A549 (cell line): ENCODE measurements at regions not wholly inside any gene's neighbourhood (a gene's known extent, or its start where the extent isn't known, plus 50 kb on each side); places are given as distances from the start of the nearest gene placed in this dataset.

Source experiments
- ATAC-seq, 2 experiments: fragments of 200-7000 bp in 1 of 2; fragments of >200 bp in 1 of 2; cut with Nextera tagmentation in 1 of 2; cut with Tn5 transposase in 1 of 2; 3 replicates each; pipeline versions ENCODE4 v1.8.0 to v1.9.1; 2018 to 2020; ENCODE audit warnings: mild to moderate bottlenecking in 1 of 2, moderate library complexity in 1 of 2
- CTCF ChIA-PET: fragments of 300-600 bp; sonication (Branson Sonifier 250); formaldehyde crosslinking; extraction: SDS; loops from one replicate; lab custom pipeline; 2021; ENCODE audit warnings: antibody characterized with exemption, inconsistent platforms; lab: Yijun Ruan, JAX
- POLR2A ChIA-PET: fragments of 350-600 bp; formaldehyde crosslinking; extraction: SDS; loops from one replicate; lab custom pipeline; 2021; ENCODE audit warnings: antibody characterized with exemption, inconsistent platforms; lab: Yijun Ruan, JAX
- DNase-seq, 2 experiments: peaks; one replicate each; pipeline versions ENCODE4 v3.0.0 to v3.0.0-alpha.2; 2011 to 2016; ENCODE audit warnings: low read depth in 1 of 2, low spot score in 1 of 2
- FAIRE-seq: peaks from 2 replicates; lab custom pipeline; 2011; peaks lifted over from hg19 to GRCh38; lab: Jason Lieb, UNC
- H3K27ac ChIP-seq, 2 experiments: fragments of >200 bp; sonication (Bioruptor Twin); formaldehyde crosslinking; 3 replicates each; pipeline ENCODE4 v1.5.1; 2016 to 2017
- H3K4me1 ChIP-seq: fragments of >200 bp; sonication (Bioruptor Twin); formaldehyde crosslinking; 3 replicates; pipeline ENCODE4 v1.6.1; 2016
- H3K4me2 ChIP-seq: fragments of >200 bp; sonication (Bioruptor Twin); formaldehyde crosslinking; 3 replicates; pipeline ENCODE4 v1.6.1; 2016
- H3K4me3 ChIP-seq: fragments of >200 bp; sonication (Bioruptor Twin); formaldehyde crosslinking; 3 replicates; pipeline ENCODE4 v1.5.1; 2016
- H3K9me3 ChIP-seq: fragments of >200 bp; sonication (Bioruptor Twin); formaldehyde crosslinking; 3 replicates; pipeline ENCODE4 v1.6.1; 2016
- ATOH8 ChIP-seq: fragments of 250-450 bp; sonication (Bioruptor Pico); IDR thresholded peaks from 2 replicates; pipeline ENCODE4 v1.5.0; 2020; ENCODE audit warnings: low read depth, mild to moderate bottlenecking, moderate library complexity
- CBX2 ChIP-seq: fragments of 200-600 bp; sonication (generic); IDR thresholded peaks from 2 replicates; pipeline ENCODE4 v1.6.1; 2016; ENCODE audit warnings: low read depth, mild to moderate bottlenecking, borderline replicate concordance
- CHD2 ChIP-seq: fragments of 150-350 bp; IDR thresholded peaks from 2 replicates; pipeline ENCODE4 v1.6.1; 2014; ENCODE audit warnings: low read length; ENCODE audit not compliant: partially characterized antibody
- CHD4 ChIP-seq: fragments of 200-600 bp; sonication (generic); IDR thresholded peaks from 2 replicates; pipeline ENCODE4 v1.6.1; 2016; ENCODE audit warnings: antibody characterized with exemption, mild to moderate bottlenecking, borderline replicate concordance
- EHMT2 ChIP-seq: fragments of 200-600 bp; sonication (generic); IDR thresholded peaks from 2 replicates; pipeline ENCODE4 v1.6.1; 2016; ENCODE audit warnings: antibody characterized with exemption, low read depth, mild to moderate bottlenecking, moderate library complexity
- FOSL2 ChIP-seq, 2 experiments: fragments of 450-650 bp in 1 of 2; fragments of >200 bp in 1 of 2; sonication (Bioruptor Twin) in 1 of 2; formaldehyde crosslinking; IDR thresholded peaks; 2 replicates each; pipeline versions ENCODE4 v1.5.0 to v1.6.1; 2016 to 2020; ENCODE audit warnings: mild to moderate bottlenecking in 1 of 2, moderate library complexity in 1 of 2
- FOXS1 ChIP-seq: fragments of 250-450 bp; sonication (Bioruptor Pico); IDR thresholded peaks from 2 replicates; pipeline ENCODE4 v1.5.0; 2020; ENCODE audit warnings: mild to moderate bottlenecking, moderate library complexity
- GATA3 ChIP-seq: IDR thresholded peaks from 2 replicates; pipeline ENCODE4 v1.6.1; 2012; ENCODE audit warnings: borderline replicate concordance
- HEYL ChIP-seq: fragments of 250-450 bp; sonication (Bioruptor Pico); IDR thresholded peaks from 2 replicates; pipeline ENCODE4 v1.8.0; 2021; ENCODE audit warnings: mild to moderate bottlenecking, moderate library complexity
- HMGXB4 ChIP-seq: fragments of 250-450 bp; sonication (Bioruptor Pico); IDR thresholded peaks from 2 replicates; pipeline ENCODE4 v1.5.0; 2021; ENCODE audit warnings: mild to moderate bottlenecking, moderate library complexity, borderline replicate concordance
- HOXA7 ChIP-seq: fragments of 250-450 bp; sonication (Bioruptor Pico); IDR thresholded peaks from 2 replicates; pipeline ENCODE4 v1.5.0; 2020; ENCODE audit warnings: mild to moderate bottlenecking, moderate library complexity
- HOXB13 ChIP-seq: fragments of 250-450 bp; sonication (Bioruptor Pico); IDR thresholded peaks from 2 replicates; pipeline ENCODE4 v1.5.0; 2020; ENCODE audit warnings: low read depth, mild to moderate bottlenecking, moderate library complexity
- HOXB5 ChIP-seq: fragments of 250-450 bp; sonication (Bioruptor Pico); IDR thresholded peaks from 2 replicates; pipeline ENCODE4 v1.5.0; 2020; ENCODE audit warnings: mild to moderate bottlenecking, moderate library complexity
- JUNB ChIP-seq: fragments of >200 bp; sonication (Bioruptor Twin); formaldehyde crosslinking; IDR thresholded peaks from 2 replicates; pipeline ENCODE4 v1.6.1; 2016
- KDM5A ChIP-seq: fragments of 200-600 bp; sonication (generic); IDR thresholded peaks from 2 replicates; pipeline ENCODE4 v1.6.1; 2016; ENCODE audit warnings: antibody characterized with exemption, mild to moderate bottlenecking
- MAFK ChIP-seq: fragments of 450-650 bp; IDR thresholded peaks from 2 replicates; pipeline ENCODE4 v1.6.1; 2014; ENCODE audit not compliant: partially characterized antibody
- MAZ ChIP-seq: fragments of 150-350 bp; IDR thresholded peaks from 2 replicates; pipeline ENCODE4 v1.6.1; 2014; ENCODE audit warnings: antibody characterized with exemption, low read depth, low read length, borderline replicate concordance
- NR3C1 ChIP-seq: fragments of >200 bp; sonication (Bioruptor Twin); formaldehyde crosslinking; IDR thresholded peaks from 3 replicates; pipeline ENCODE4 v1.6.1; 2017
- RARB ChIP-seq: fragments of 250-450 bp; sonication (Bioruptor Pico); IDR thresholded peaks from 2 replicates; pipeline ENCODE4 v1.8.0; 2021; ENCODE audit warnings: mild to moderate bottlenecking, moderate library complexity
- RNF2 ChIP-seq: fragments of 200-600 bp; sonication (generic); IDR thresholded peaks from 2 replicates; pipeline ENCODE4 v1.6.1; 2016; ENCODE audit warnings: low read depth, mild to moderate bottlenecking, antibody characterized with exemption, moderate library complexity, borderline replicate concordance
- SREBF2 ChIP-seq: fragments of 450-650 bp; IDR thresholded peaks from 2 replicates; pipeline ENCODE4 v1.6.1; 2014; ENCODE audit warnings: mild to moderate bottlenecking, moderate library complexity
- TFCP2L1 ChIP-seq: fragments of 250-450 bp; sonication (Bioruptor Pico); IDR thresholded peaks from 2 replicates; pipeline ENCODE4 v1.5.0; 2021; ENCODE audit warnings: mild to moderate bottlenecking
- ZC3H11A ChIP-seq: fragments of 450-650 bp; IDR thresholded peaks from 2 replicates; pipeline ENCODE4 v1.6.1; 2014; ENCODE audit warnings: antibody characterized with exemption, mild to moderate bottlenecking
- ZFP36 ChIP-seq: fragments of 450-650 bp; IDR thresholded peaks from 2 replicates; pipeline ENCODE4 v1.6.1; 2014; ENCODE audit warnings: borderline replicate concordance; ENCODE audit not compliant: partially characterized antibody
- ZNF302 ChIP-seq: fragments of 250-450 bp; sonication (Bioruptor Pico); IDR thresholded peaks from 2 replicates; pipeline ENCODE4 v1.9.0; 2021; ENCODE audit warnings: inconsistent platforms, mild to moderate bottlenecking, moderate library complexity
- ZSCAN20 ChIP-seq: fragments of 250-450 bp; sonication (Bioruptor Pico); IDR thresholded peaks from 2 replicates; pipeline ENCODE4 v1.8.0; 2022; ENCODE audit warnings: mild to moderate bottlenecking, moderate library complexity
- WGBS: methylation state at CpG from one replicate; pipeline ENCODE4 v1.1.6; 2017; ENCODE audit errors: missing lambda C conversion rate; 5-methylcytosine and 5-hydroxymethylcytosine counted together
- TF ChIP-seq, protein P1 (sequence below): IDR thresholded peaks from 2 replicates; pipeline ENCODE4 v1.6.1; 2012
- TF ChIP-seq, protein P2 (sequence below): IDR thresholded peaks from 2 replicates; pipeline ENCODE4 v1.6.1; 2012
- TF ChIP-seq, protein P3 (sequence below): fragments of >200 bp; sonication (Bioruptor Twin); formaldehyde crosslinking; IDR thresholded peaks from 2 replicates; pipeline ENCODE4 v1.6.1; 2016

DNA sequence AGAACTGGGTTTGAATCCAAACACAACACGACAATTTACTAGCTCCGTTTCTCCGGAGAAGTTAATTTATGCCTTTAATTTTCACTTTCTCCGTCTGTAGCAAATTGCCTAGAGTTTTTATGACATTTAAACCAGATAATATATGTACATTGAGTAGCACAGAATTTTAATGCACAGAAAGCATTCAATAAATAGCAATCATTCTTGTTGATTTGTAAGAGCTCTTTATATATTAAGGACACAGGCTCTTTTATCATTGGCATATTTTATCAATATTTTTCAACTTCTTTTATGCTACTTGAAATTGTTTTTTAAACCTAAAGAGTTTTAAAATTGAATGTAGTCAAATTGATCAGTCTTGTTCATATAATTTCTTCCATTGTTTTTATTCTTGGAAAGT is 99.6 kb upstream of the PPP2R3B start:
- no peak overlapping the region for H3K4me3 ChIP-seq
- no peaks in the 10 kb centered on the region for H3K9me3 ChIP-seq
- CTCF ChIA-PET, result no interaction called here
- POLR2A ChIA-PET, result no interaction called here
- WGBS, result 74% methylated on average over 4 of the region's 4 CpGs
- no peak for TF ChIP-seq TFCP2L1 (CRISPR knock-in tag)
- TF ChIP-seq, all 56 proteins: peak for 0
- FAIRE-seq, result no peak
- ATAC-seq, result no peak
- Histone ChIP-seq H3K27ac (no peak overlapping the region), H3K4me1 (0 out of 3 replicates have a peak, but pooled peaks cover 4% of the 10 kb centered on the region), H3K4me2 (no peak overlapping the region)
- no peak for DNase-seq

- no peak for DNase-seq
- Histone ChIP-seq H3K4me3 (no peak overlapping the region), H3K27ac (no peak overlapping the region), H3K4me2 (no peak overlapping the region), H3K4me1 (0 out of 3 replicates have a peak, but pooled peaks cover 2% of the 10 kb centered on the region), H3K9me3 (no peaks in the 10 kb centered on the region)
- no peak for FAIRE-seq
- CTCF ChIA-PET, result no interaction called here
- no peak for ATAC-seq
- POLR2A ChIA-PET, result no interaction called here
- TF ChIP-seq HOXB5 (CRISPR knock-in tag), result no peak
- TF ChIP-seq RARB (CRISPR knock-in tag), result no peak
- no peak for TF ChIP-seq GATA3
- no peak for TF ChIP-seq EHMT2
- no peak for TF ChIP-seq SREBF2
- TF ChIP-seq FOXS1 (CRISPR knock-in tag), result no peak
- no peak for TF ChIP-seq CHD4
- TF ChIP-seq CBX2, result no peak
- TF ChIP-seq MAZ, result no peak
- TF ChIP-seq RNF2, result no peak
- no peak for TF ChIP-seq ZNF302 (CRISPR knock-in tag)
- no peak for TF ChIP-seq ATOH8 (CRISPR knock-in tag)
- TF ChIP-seq ZC3H11A, result no peak
- TF ChIP-seq, protein P1, sequence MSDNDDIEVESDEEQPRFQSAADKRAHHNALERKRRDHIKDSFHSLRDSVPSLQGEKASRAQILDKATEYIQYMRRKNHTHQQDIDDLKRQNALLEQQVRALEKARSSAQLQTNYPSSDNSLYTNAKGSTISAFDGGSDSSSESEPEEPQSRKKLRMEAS, result no peak
- no peak for TF ChIP-seq MAFK
- no peak for TF ChIP-seq NR3C1
- WGBS, result 20% methylated on average over 1 of the region's 1 CpG
Observed at GRCh38 chrX:487836-488235, 101.1 kb upstream of the PPP2R3B start.

GRCh38 chrX:489820-490219 is 103.1 kb upstream of the PPP2R3B start:
- no peaks in the 10 kb centered on the region for H3K4me1 ChIP-seq
- POLR2A ChIA-PET, result no interaction called here
- WGBS, result 70% methylated on average over 12 of the region's 12 CpGs
- TF ChIP-seq CHD2 (no peak), HEYL (CRISPR knock-in tag) (no peak), ZNF302 (CRISPR knock-in tag) (no peak), FOSL2 (IDR thresholded peaks at IDR 0.05) (no peak), FOSL2 (CRISPR knock-in tag; IDR thresholded peaks at IDR 0.05) (no peak), JUNB (no peak), ATOH8 (CRISPR knock-in tag) (no peak), RARB (CRISPR knock-in tag) (no peak), HOXA7 (CRISPR knock-in tag) (no peak), HMGXB4 (CRISPR knock-in tag) (no peak), KDM5A (no peak), HOXB13 (CRISPR knock-in tag) (no peak), ZSCAN20 (CRISPR knock-in tag) (no peak), ZFP36 (no peak)
- TF ChIP-seq, protein P2, sequence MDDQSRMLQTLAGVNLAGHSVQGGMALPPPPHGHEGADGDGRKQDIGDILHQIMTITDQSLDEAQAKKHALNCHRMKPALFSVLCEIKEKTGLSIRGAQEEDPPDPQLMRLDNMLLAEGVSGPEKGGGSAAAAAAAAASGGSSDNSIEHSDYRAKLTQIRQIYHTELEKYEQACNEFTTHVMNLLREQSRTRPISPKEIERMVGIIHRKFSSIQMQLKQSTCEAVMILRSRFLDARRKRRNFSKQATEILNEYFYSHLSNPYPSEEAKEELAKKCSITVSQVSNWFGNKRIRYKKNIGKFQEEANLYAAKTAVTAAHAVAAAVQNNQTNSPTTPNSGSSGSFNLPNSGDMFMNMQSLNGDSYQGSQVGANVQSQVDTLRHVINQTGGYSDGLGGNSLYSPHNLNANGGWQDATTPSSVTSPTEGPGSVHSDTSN, result no peak
- TF ChIP-seq, protein P3, sequence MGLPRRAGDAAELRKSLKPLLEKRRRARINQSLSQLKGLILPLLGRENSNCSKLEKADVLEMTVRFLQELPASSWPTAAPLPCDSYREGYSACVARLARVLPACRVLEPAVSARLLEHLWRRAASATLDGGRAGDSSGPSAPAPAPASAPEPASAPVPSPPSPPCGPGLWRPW, result no peak
- no peak overlapping the region for H3K4me3 ChIP-seq
- H3K4me2 ChIP-seq, result no peak overlapping the region
- H3K9me3 ChIP-seq, result no peaks in the 10 kb centered on the region
- no peak for ATAC-seq
- CTCF ChIA-PET, result no interaction called here
- FAIRE-seq, result no peak
- no peak for DNase-seq
- no peak overlapping the region for H3K27ac ChIP-seq
